ENCODE measurements at regions not wholly inside any gene's neighbourhood (a gene's known extent, or its start where the extent isn't known, plus 50 kb on each side); places are given as distances from the start of the nearest gene placed in this dataset.

DNA sequence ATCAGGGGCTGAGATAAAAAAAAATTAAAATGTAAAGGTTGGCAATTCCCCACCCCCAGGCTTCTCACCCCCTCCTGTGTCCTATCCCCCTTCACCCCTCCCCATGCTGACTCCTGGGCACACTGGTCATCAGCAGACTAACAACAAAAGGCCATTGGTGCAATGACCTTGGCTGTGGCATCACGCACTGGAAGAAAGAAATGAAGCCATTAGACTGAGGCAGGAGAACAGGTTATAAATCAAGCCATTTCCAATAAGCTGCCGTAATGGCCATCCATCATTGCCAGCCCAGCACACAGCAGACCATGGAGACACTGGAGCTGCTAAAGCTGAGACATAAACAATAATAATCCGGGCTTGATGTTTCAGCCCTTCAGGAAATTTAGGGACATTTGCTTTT lies 342.4 kb upstream of the ETAA1 start:
- no peak for FAIRE-seq

- no peak for FAIRE-seq
Measured at GRCh38 chr2:67055387-67056304, 341.5 kb upstream of the ETAA1 start.

- no peak for FAIRE-seq
Measured at GRCh38 chr2:67057123-67057522, 340.0 kb upstream of the ETAA1 start.

DNA sequence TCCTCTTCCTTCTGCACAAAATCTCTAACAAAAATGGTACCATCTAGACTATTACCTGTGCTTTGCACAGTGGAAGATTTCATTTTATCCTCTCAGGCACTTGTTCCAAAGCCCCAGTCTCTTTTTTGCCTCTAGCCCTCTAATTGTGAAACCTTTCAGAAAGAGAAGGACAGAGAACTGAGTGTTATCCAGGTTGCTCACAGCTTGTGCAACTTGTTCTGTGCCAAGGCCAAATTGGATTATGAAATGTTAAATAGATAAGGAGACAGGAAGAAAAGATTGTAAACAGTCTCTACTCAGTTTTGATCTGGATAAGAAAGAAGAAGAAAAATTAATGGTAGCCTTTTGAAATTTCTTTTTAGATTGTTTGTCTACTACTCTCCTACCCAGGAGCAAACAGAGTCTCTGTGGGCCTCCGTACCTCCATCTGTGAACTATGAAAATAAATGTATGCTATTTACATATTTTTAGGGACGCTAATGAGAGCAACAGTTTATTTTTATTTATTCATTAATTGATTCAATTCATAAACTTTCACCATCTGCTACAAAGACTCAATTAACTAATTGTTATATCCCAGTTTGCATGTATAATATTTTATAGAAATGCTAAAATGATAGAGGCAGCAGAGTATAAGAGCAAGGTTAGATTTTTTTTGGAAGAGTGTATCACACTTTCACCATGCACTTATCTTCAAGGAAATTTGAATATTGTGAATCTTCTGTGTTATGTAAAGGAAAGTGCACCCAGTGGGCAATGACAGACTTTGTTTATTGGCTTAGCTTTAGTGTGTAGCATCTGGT lies 339.0 kb upstream of the ETAA1 start:
- FAIRE-seq = no peak

- FAIRE-seq = no peak
Measured at GRCh38 chr2:67065046-67065445, 332.1 kb upstream of the ETAA1 start.

GRCh38 chr2:67066782-67067181 lies 330.4 kb upstream of the ETAA1 start:
- FAIRE-seq = no peak

- no peak for FAIRE-seq
Measured at GRCh38 chr2:67067656-67068055, 329.5 kb upstream of the ETAA1 start.

- no peak for FAIRE-seq
Measured at GRCh38 chr2:67070826-67071225, 326.3 kb upstream of the ETAA1 start.

DNA sequence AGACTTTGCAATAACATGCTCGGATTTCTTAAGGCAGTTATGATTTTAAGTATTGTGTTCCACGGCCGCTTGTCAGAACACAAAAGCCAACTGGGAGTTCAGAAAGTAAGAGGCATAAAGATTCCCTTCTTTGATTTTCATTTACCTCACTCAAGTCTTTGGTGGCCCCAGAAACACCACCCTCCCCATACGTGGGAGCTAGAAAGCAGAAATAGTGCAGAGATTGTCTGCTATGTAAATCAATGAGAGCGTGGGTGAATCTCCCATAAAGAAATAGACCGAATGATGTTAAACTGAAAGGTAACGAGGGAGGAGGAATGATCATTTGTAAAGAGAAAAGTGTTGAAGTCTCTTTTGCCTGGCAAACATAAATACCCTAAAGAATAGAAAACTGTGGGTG lies 322.1 kb upstream of the ETAA1 start:
- FAIRE-seq = no peak

DNA sequence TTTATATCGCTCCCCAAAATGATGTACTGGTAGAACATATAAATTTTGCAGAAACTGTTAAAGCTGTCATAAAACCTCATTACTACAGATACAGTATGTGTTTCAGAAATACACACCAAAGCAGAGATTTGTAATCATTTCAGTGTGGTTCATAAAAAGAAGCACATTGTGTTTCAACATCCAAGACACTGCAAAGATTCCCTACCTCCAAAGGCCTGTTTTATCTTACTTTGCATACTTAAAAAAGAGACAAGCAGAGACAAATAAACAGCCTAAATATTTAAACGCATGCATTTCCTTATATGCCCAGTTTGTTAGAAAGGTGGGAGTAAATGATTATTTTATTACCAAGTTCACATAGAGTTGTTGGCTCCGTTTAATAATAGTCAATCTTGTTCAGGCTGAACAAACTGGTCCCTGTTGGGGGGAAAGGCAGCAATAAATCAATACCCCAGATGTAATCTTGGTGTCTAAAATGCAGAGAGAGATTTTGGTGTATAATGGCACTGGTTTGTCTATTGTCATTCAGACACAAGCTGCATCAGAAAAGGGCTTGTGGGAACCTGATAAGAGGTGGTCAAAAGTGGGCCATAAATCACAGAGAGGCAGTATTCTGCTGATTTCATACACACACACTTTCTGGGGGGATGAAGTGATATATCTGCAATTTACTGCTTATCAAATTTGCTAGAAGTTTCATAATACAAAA lies 321.4 kb upstream of the ETAA1 start:
- FAIRE-seq = no peak

GRCh38 chr2:67076239-67076624 lies 320.9 kb upstream of the ETAA1 start:
- no peak for FAIRE-seq

DNA sequence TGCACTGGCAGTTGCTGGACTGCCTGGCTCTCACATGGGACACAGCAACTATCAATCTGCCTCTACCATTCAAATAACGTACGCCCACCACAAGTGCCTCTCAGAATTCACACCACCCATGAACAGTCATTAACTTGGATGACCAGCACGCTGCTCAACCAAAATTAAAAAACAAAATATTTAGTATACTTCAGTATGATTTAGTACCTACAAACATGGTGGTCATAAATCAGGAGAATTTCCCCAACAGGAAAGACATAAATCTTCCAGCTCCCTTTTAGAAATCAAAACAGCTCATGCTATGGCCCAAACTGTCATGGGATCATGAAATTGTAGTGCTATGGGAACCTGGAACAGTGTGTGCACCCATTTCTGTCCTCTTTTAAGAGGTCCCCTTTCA lies 317.4 kb upstream of the ETAA1 start:
- FAIRE-seq = no peak

DNA sequence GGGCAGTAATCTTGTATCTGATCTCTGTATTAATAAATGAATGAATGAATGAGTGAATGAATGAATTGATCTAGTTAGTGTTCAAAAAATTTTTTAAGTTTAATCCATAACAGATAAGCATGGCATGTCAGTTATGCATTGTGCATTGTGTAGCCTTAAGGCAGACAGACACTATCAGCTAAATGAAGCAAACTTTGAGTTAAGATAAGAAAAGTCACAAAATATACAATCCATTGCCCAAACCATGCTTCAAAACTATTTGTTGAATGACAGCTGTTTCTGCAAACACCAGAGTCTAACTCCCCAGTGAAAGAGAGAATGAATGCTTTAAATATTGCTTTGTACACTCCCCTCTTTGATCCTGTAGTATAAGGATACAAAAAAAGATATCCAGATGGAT lies 314.3 kb upstream of the ETAA1 start:
- FAIRE-seq = no peak

- FAIRE-seq = no peak
Measured at GRCh38 chr2:67083951-67084350, 313.2 kb upstream of the ETAA1 start.

GRCh38 chr2:67085146-67085545 lies 312.0 kb upstream of the ETAA1 start:
- FAIRE-seq = no peak

DNA sequence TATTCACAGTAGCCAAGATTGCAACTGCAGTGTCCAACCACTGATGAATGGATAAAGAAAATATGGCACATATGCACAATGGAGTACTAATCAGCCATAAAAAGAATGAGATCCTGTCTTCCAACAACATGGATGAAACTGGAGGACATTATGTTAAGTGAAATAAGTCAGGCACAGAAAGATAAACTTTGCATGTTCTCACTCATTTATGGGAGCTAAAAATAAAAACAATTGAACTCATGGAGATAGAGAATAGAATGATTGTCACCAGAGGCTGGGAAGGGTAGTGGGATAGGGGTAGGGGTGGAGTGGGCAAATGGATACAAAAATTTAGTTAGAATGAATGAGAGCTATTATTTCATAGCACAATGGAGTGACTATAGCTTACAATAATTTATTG lies 305.5 kb upstream of the ETAA1 start:
- no peak for FAIRE-seq

DNA sequence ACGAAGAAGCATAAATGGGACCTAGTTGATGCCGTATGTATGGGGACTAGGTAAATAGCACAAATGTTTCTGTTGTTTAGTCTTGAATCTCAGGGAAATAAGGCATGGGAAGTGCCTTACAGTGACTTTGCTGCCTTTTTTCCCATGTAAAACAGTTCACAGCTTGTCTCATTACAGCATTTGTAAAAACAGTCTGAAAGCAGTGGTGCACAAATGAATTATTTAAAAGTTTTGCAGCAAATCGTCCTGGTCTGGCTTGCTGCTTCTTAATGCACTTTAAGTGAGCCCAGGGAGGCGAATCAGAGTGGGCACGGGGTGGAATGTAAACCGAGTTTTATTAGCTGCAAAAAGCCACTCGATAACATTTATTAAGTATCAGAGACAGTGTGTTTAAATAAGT lies 302.0 kb upstream of the ETAA1 start:
- no peak for FAIRE-seq

- no peak for FAIRE-seq
Measured at GRCh38 chr2:67096886-67097285, 300.2 kb upstream of the ETAA1 start.

- no peak for FAIRE-seq
Measured at GRCh38 chr2:67103157-67103556, 294.0 kb upstream of the ETAA1 start.

GRCh38 chr2:67108231-67108630 lies 288.9 kb upstream of the ETAA1 start:
- FAIRE-seq = no peak

DNA sequence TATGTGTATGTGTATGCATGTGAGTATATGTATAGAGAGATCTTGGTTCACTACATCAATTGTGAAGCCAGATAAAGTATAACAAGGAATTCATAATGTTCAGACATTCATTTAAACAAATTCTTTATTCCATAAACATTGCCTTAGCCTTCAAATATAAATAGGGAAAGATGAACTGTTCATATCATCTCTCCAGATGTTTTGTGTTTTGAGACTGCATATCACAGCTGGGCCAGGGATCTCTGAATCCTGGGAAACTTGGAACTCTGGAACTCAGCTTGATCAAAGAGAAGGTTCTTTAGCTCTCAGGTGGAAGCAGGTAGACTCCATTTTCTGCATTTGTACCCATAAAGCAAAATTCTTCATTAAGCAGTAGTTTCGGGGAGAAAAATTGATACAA lies 272.6 kb upstream of the ETAA1 start:
- no peak for FAIRE-seq

GRCh38 chr2:67130531-67131256 lies 266.4 kb upstream of the ETAA1 start:
- FAIRE-seq = no peak

GRCh38 chr2:67131257-67131609 lies 265.9 kb upstream of the ETAA1 start:
- no peak for FAIRE-seq

All from A204.1 (cell line).